GM12878 (cell line): ENCODE measurements at regions not wholly inside any gene's neighbourhood (a gene's known extent, or its start where the extent isn't known, plus 50 kb on each side); places are given as distances from the start of the nearest gene placed in this dataset.

ENCODE experiments used
- ATAC-seq: fragments of 200-7000 bp; cut with Tn5 transposase; 3 replicates; pipeline ENCODE4 v1.9.1; 2020; ENCODE audit warnings: mild to moderate bottlenecking, moderate library complexity
- BruUV-seq: library from RNA; stranded (reverse); fragments of 400-500 nt; replicated peaks from 2 replicates; lab custom pipeline; 2021; lab: Mats Ljungman, UMichigan
- CTCF ChIA-PET: fragments of 300-600 bp; sonication (Branson Sonifier 250); formaldehyde crosslinking; extraction: SDS; loops from one replicate; lab custom pipeline; 2021; ENCODE audit warnings: inconsistent platforms; lab: Yijun Ruan, JAX
- POLR2A ChIA-PET: fragments of 350-600 bp; formaldehyde crosslinking; extraction: SDS; loops from one replicate; lab custom pipeline; 2021; ENCODE audit warnings: inconsistent platforms; lab: Charles Lee
- RAD21 ChIA-PET: fragments of 300-600 bp; sonication (Branson Sonifier 250); formaldehyde crosslinking; loops from one replicate; lab custom pipeline; 2023; ENCODE audit warnings: antibody characterized with exemption; ENCODE audit not compliant: unreplicated experiment; lab: Charles Lee
- SMC1A ChIA-PET: fragments of 300-600 bp; sonication (Branson Sonifier 250); formaldehyde crosslinking; loops from one replicate; lab custom pipeline; 2023; ENCODE audit not compliant: unreplicated experiment, uncharacterized antibody; lab: Charles Lee
- DNase-seq: peaks from one replicate; pipeline ENCODE4 v3.0.0-alpha.2; 2011; ENCODE audit warnings: low read depth, low spot score
- FAIRE-seq: peaks from 3 replicates; lab custom pipeline; 2011; peaks lifted over from hg19 to GRCh38; lab: Jason Lieb, UNC
- H2AFZ ChIP-seq: 2 replicates; pipeline ENCODE4 v1.6.0; 2011; ENCODE audit warnings: low read depth, low read length, control low read depth; ENCODE audit not compliant: control insufficient read depth
- H3K27ac ChIP-seq: 2 replicates; pipeline ENCODE4 v1.5.1; 2011; ENCODE audit warnings: control low read depth; ENCODE audit not compliant: control insufficient read depth, insufficient read depth
- H3K27me3 ChIP-seq, 2 experiments: replicated peaks in 1 of 2; 2 replicates each; pipeline versions ENCODE4 v1.6.0 to v1.6.1; 2011; ENCODE audit warnings: low read length in 1 of 2; ENCODE audit not compliant: control insufficient read depth in 2 of 2, insufficient read depth in 2 of 2
- H3K36me3 ChIP-seq, 2 experiments: 2 replicates each; pipeline ENCODE4 v1.5.1; 2011; ENCODE audit warnings: low read length in 1 of 2; ENCODE audit not compliant: control insufficient read depth in 2 of 2, insufficient read depth in 2 of 2
- H3K4me1 ChIP-seq: 2 replicates; pipeline ENCODE4 v1.6.1; 2011; ENCODE audit warnings: mild to moderate bottlenecking, low read length, moderate library complexity, mixed read lengths; ENCODE audit not compliant: control insufficient read depth, insufficient read depth
- H3K4me2 ChIP-seq: 2 replicates; pipeline ENCODE4 v1.6.0; 2011; ENCODE audit warnings: control low read depth; ENCODE audit not compliant: control insufficient read depth, insufficient read depth
- H3K4me3 ChIP-seq: fragments of 200-600 bp; sonication (generic); 2 replicates; pipeline ENCODE4 v1.5.1; 2016
- H3K79me2 ChIP-seq: 2 replicates; pipeline ENCODE4 v1.6.0; 2011; ENCODE audit warnings: low read length; ENCODE audit not compliant: control insufficient read depth, insufficient read depth
- H3K9ac ChIP-seq: 2 replicates; pipeline ENCODE4 v1.8.0; 2011; ENCODE audit warnings: low read length, control low read depth, mixed read lengths; ENCODE audit not compliant: control insufficient read depth, insufficient read depth
- H3K9me3 ChIP-seq: replicated peaks from 3 replicates; pipeline ENCODE4 v1.5.1; 2011; ENCODE audit warnings: mild to moderate bottlenecking, low read length; ENCODE audit not compliant: control insufficient read depth, insufficient read depth
- H4K20me1 ChIP-seq: 2 replicates; pipeline ENCODE4 v1.6.0; 2011; ENCODE audit not compliant: control insufficient read depth, insufficient read depth
- BCL11A ChIP-seq: IDR thresholded peaks from 2 replicates; pipeline ENCODE4 v1.6.1; 2011; ENCODE audit warnings: low read depth, low read length
- BMI1 ChIP-seq: fragments of 450-650 bp; IDR thresholded peaks from 2 replicates; pipeline ENCODE4 v1.6.1; 2016; ENCODE audit warnings: mild to moderate bottlenecking, moderate library complexity, borderline replicate concordance
- CBFB ChIP-seq: IDR thresholded peaks from 2 replicates; pipeline ENCODE4 v1.6.1; 2016; ENCODE audit warnings: antibody characterized with exemption, low read depth
- CHD2 ChIP-seq: IDR thresholded peaks from 2 replicates; pipeline ENCODE4 v1.6.1; 2011; ENCODE audit warnings: low read depth, low read length, improper control_type of control experiment, borderline replicate concordance
- CREB1 ChIP-seq: IDR thresholded peaks from 2 replicates; pipeline ENCODE4 v1.6.1; 2012; ENCODE audit warnings: low read depth, mild to moderate bottlenecking, inconsistent platforms
- EGR1 ChIP-seq, 2 experiments: IDR thresholded peaks; 1 replicate in 1 of 2; 2 replicates in 1 of 2; pipeline ENCODE4 v1.6.1; 2011 to 2012; ENCODE audit warnings: low read depth in 2 of 2, low read length in 2 of 2, borderline replicate concordance in 1 of 2, mild to moderate bottlenecking in 1 of 2, moderate library complexity in 1 of 2
- IKZF2 ChIP-seq, 2 experiments: fragments of 450-650 bp; IDR thresholded peaks; 2 replicates each; pipeline ENCODE4 v1.6.1; 2017; ENCODE audit warnings: mild to moderate bottlenecking in 2 of 2, moderate library complexity in 2 of 2
- NFYA ChIP-seq: IDR thresholded peaks from 2 replicates; pipeline ENCODE4 v1.6.1; 2011; ENCODE audit warnings: low read depth, mild to moderate bottlenecking, low read length, improper control_type of control experiment, borderline replicate concordance
- POLR2AphosphoS5 ChIP-seq: IDR thresholded peaks from 2 replicates; pipeline ENCODE4 v1.6.1; 2011; ENCODE audit warnings: mild to moderate bottlenecking, low read length, inconsistent platforms
- RELA ChIP-seq: fragments of 450-650 bp; IDR thresholded peaks from 2 replicates; pipeline ENCODE4 v1.8.0; 2014; ENCODE audit warnings: borderline replicate concordance; ENCODE audit not compliant: partially characterized antibody
- REST ChIP-seq: IDR thresholded peaks from 2 replicates; pipeline ENCODE4 v1.6.1; 2012; ENCODE audit warnings: mild to moderate bottlenecking, low read depth, low read length
- SMARCA5 ChIP-seq: fragments of 450-650 bp; IDR thresholded peaks from 2 replicates; pipeline ENCODE4 v1.6.1; 2017; ENCODE audit warnings: mild to moderate bottlenecking
- SMC3 ChIP-seq: IDR thresholded peaks from 2 replicates; pipeline ENCODE4 v1.6.1; 2011; ENCODE audit warnings: low read length, improper control_type of control experiment, borderline replicate concordance
- TARDBP ChIP-seq: IDR thresholded peaks from 2 replicates; pipeline ENCODE4 v1.6.1; 2016; ENCODE audit warnings: borderline replicate concordance
- ZBTB33 ChIP-seq: fragments of 450-650 bp; IDR thresholded peaks from 2 replicates; pipeline ENCODE4 v1.6.1; 2017; ENCODE audit warnings: mild to moderate bottlenecking
- WGBS: methylation state at CpG from one replicate; pipeline ENCODE4 v1.1.6; 2016; ENCODE audit warnings: low lambda C conversion rate; ENCODE audit not compliant: insufficient replicate concordance, insufficient coverage; ENCODE audit errors: missing lambda C conversion rate; 5-methylcytosine and 5-hydroxymethylcytosine counted together
- in situ Hi-C: fragments of 300-500 bp; cut with MboI; formaldehyde crosslinking; loops from 9 replicates; pipeline ENCODE4 v1.14.3; 2018; ENCODE audit warnings: mixed read lengths
- intact Hi-C: fragments of 100-400 bp; cut with micrococcal nuclease; formaldehyde crosslinking; loops from one replicate; pipeline ENCODE4 v1.14.2; 2022; ENCODE audit not compliant: unreplicated experiment
- TF ChIP-seq, protein P1 (sequence below): IDR thresholded peaks from 2 replicates; pipeline ENCODE4 v1.6.1; 2011; ENCODE audit warnings: low read depth, mild to moderate bottlenecking, low read length, moderate library complexity, borderline replicate concordance; ENCODE audit errors: extremely low read depth
- TF ChIP-seq, protein P2 (sequence below): IDR thresholded peaks from 2 replicates; pipeline ENCODE4 v1.6.1; 2011; ENCODE audit warnings: low read depth, low read length, improper control_type of control experiment, borderline replicate concordance

DNA sequence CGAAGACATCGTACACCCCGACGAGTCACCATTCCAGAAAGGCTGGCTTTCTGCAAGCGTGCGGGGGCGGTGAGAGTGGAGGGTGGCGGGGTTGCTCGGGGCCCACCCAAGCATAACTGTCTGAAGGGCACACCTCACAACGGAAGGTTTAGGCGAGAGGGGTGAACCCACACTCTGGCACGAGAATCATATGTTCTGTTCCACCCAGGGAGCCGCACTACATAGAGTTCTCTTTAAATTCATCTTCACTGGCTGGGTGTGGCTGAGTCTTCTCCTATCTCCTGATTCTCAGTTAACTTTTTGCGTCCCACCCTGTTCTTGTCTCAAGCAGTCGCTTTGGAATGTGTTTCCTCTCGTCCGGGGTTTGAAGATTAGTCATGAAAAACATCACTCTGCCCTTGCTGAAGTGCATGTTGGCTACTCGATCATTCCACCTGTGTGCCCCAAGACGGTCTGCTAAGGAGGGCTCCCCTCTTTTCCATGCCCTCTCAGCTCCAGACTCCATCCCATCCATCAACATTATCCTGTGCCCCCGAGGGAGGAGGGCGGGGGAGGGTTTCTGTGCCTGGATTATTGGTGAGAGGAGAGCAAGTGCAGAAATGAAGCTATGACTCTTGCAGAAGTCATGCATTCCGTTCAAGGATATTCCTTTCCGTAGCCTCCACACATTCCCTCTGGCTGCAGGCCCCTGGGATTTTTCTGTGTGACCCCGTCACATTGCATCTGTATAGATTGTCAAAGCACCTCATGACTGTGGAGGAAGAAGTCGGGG is 53.5 kb upstream of the CD34 start:
- Histone ChIP-seq H3K9ac (no peak overlapping the region), H3K27ac (no peak overlapping the region), H3K9me3 (no peaks in the 10 kb centered on the region), H3K4me2 (no peak overlapping the region; the same call in 1 of the 2 replicates), H3K4me3 (no peak overlapping the region), H3K4me1 (peaks cover 4% of the 10 kb centered on the region; the same call in 1 of the 2 replicates), H2AFZ (no peak overlapping the region; the same call in 1 of the 2 replicates), H3K27me3 (peaks cover 2 to 12% of the 10 kb centered on the region in 2 experiments), H4K20me1 (no peaks in the 10 kb centered on the region), H3K79me2 (no peaks in the 10 kb centered on the region), H3K36me3 (no peaks in the 10 kb centered on the region)
- no TSS peak for BruUV-seq
- in situ Hi-C loops = loop anchor here (10.0 kb wide), 1 partner anchor 140 kb away; no protein-coding TSS in a partner anchor
- DNase-seq = no peak
- ChIA-PET RAD21 (interaction anchor here (1.1 to 6.3 kb wide), 9 partner anchors 10 to 141 kb away, joined by 4 to 110 read pairs (median 10); no protein-coding TSS in a partner anchor), CTCF (interaction anchor here (0.6 to 5.8 kb wide), 15 partner anchors 10 to 167 kb away, joined by 3 to 228 read pairs (median 9); no protein-coding TSS in a partner anchor), POLR2A (interaction anchor here (2.7 kb wide), 1 partner anchor 79 kb away, joined by 25 read pairs; no protein-coding TSS in a partner anchor), SMC1A (interaction anchor here (0.7 to 5.9 kb wide), 7 partner anchors 10 to 1760 kb away, joined by 3 to 112 read pairs (median 5); no protein-coding TSS in a partner anchor)
- intact Hi-C loops = no loop called here
- no peak for FAIRE-seq
- no peak for ATAC-seq
- WGBS = 49% methylated on average over 22 of the region's 25 CpGs
- TF ChIP-seq SMARCA5 (no peak), NFYA (no peak), POLR2AphosphoS5 (no peak), ZBTB33 (no peak), RELA (no peak), REST (no peak), CBFB (no peak), CREB1 (no peak), BCL11A (no peak), CHD2 (no peak), TARDBP (no peak), EGR1 (IDR thresholded peaks at IDR 0.05; ENCODE audit: borderline replicate concordance in 1 of 2, low read depth in 2 of 2, low read length in 2 of 2) (no peak), IKZF2 (IDR thresholded peaks at IDR 0.05) (no peak), SMC3 (no peak), BMI1 (no peak)
- TF ChIP-seq, protein P1, sequence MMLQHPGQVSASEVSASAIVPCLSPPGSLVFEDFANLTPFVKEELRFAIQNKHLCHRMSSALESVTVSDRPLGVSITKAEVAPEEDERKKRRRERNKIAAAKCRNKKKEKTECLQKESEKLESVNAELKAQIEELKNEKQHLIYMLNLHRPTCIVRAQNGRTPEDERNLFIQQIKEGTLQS = no peak
- TF ChIP-seq, protein P2, sequence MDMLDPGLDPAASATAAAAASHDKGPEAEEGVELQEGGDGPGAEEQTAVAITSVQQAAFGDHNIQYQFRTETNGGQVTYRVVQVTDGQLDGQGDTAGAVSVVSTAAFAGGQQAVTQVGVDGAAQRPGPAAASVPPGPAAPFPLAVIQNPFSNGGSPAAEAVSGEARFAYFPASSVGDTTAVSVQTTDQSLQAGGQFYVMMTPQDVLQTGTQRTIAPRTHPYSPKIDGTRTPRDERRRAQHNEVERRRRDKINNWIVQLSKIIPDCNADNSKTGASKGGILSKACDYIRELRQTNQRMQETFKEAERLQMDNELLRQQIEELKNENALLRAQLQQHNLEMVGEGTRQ = no peak
